ENCODE measurements at regions not wholly inside any gene's neighbourhood (a gene's known extent, or its start where the extent isn't known, plus 50 kb on each side); places are given as distances from the start of the nearest gene placed in this dataset.
"Not testable (repeated sequence)": the region's sequence is repeated elsewhere in the genome, so short reads cannot be mapped to it uniquely, and the experiment has no call there.

DNA sequence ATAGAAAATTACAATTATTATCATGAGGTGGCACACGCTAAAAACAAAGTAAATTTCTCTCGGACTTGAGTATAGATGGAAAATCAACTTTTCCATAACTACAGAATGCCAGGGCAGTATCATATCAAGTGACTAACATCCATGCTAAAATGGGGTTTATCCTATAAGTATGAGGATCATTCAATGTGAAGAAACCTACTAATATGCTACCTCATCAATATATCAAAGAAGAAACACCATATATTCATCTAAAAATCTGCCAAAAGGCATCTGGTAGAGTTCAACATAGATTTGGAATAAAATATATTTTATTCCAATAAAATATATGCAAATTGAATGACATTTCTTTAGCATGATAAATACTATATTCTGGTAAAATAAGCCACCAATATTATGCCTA, 894.4 kb downstream of the MCTP2 start:
- intact Hi-C loops (cut with micrococcal nuclease) = no loop called here

GRCh38 chr15:95127356-95127755, 896.0 kb downstream of the MCTP2 start:
- intact Hi-C loops (cut with micrococcal nuclease) = no loop called here

DNA sequence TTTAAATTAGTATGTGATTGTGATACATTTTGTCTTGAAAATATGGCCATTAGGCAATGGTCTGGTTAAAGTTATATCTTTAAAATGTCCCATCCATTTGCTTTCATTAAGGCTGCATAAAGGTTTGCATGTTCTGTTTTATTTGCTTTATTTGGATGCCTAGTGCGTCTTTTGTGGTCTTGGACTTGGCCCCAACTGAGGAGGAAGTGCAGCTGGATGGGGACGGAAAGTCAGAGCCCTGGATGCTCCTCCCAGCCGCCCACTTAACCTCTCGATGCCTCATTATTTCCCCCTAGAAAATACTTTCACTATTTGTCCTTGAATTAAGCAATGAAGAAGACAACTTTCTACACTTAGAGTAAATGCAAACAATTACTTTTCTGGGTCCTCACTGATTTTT, 898.2 kb downstream of the MCTP2 start:
- intact Hi-C loops (cut with micrococcal nuclease) = no loop called here

DNA sequence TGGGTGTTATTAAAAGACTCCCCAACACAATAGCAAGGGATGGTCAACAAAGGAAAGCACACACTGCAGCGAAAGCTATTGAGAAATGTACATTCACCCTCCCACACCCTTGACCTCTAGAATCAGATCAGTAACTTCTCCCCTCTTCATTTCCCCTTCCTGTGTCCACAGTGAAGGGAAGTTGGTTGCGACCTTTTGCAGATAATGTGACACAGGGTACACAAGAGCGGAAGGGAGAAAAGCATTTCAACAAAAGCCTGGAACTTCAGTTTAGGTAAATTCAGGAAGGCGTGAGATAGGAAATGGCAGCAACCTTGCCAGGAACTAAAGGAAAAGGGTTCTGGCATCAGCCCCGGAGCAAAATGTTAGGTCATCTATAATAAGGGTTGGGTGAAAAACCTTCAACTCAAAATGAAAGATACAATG, 899.8 kb downstream of the MCTP2 start:
- intact Hi-C loops (cut with micrococcal nuclease) = no loop called here

DNA sequence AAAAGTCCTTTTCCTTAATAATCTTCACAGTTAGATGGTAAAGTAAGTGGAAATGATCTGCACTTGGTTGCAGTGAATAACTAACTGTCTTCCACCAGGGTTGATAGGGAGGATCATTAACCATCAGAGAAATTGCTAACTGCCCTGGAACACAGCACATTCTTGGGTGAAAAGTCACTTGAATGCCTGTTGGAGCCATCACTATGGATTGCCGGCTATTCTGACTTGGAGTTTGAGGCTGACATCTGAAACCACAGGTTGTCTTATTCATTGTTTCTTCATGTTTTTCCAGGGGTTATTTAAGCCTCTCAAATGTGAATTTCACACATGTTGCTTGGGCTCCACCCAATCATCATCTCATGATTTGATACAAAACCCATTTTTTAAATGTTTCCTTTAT, 901.4 kb downstream of the MCTP2 start:
- intact Hi-C loops (cut with micrococcal nuclease) = no loop called here

DNA sequence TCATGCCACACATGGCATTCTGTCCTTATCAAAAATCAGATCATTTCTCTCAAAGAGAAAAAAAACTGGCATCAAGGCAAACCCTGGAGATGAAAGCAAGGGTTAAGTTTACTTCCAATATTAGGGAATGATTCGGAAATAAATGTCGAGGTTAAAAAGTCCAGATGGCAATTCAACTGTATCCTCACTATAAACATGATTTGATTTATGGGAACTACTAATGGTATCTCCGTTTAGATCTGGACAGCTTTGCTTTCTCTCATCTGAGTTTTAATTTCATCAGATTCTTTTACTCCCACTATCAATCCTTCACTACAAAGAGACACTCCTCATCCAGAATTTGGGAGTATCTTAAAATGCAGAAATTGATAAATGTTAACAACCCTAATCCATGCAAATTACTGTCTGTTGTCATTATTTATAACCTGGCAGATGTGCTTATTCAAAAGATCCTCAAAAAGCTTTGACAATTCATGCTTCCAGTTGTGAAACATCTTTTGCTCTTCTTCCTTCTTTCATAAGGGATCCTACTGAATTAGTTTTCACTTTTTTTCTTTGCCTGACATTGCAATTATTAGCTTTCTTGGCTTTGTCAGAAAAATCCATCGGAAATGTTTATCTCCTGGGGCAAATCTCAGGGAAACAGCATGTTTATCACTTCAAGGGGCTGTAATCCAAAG, 903.2 kb downstream of the MCTP2 start:
- intact Hi-C loops (cut with micrococcal nuclease) = no loop called here

GRCh38 chr15:95138604-95139270, 907.4 kb downstream of the MCTP2 start:
- intact Hi-C loops (cut with micrococcal nuclease) = no loop called here

DNA sequence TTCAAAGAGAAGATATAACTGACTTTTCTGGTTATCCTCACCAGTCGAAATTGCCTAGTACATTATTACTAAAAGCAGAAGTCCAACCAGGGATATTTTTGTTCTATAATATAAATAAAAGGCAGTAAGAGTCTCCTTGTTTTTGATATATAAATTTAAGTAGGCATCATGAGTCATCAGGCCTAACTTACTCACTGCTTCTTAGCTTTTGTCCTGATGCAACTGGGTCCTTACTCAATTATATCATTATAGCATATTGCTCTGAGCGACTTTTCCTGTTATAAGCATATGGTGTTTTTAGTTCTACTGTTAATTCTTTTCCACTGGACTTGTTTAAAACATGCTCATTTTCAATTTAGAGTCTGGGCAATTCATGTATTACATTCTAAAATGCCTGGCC, 910.1 kb downstream of the MCTP2 start:
- intact Hi-C loops (cut with micrococcal nuclease) = no loop called here

- intact Hi-C loops (cut with micrococcal nuclease) = no loop called here
These were observed 911.2 kb downstream of the MCTP2 start for GRCh38 chr15:95142531-95142930.

DNA sequence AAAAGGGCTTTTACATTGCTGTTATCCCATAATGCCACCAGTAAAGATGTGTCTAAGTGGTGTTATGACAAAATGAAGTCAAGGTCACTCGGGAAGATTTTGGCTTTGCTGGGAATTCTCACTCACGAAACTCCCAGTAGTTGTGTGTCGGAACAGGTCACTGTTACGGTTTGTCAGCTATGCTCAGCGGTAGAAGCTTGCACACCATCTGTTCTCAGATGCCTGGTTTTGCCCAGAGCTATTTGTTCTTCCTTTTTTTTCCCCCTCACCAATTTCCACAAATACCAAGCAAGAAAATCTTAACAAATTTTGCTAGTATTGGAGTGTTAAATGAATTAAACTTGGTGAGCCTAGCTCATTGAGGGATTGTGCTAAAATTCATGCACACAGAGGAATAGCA, 915.1 kb downstream of the MCTP2 start:
- intact Hi-C loops (cut with micrococcal nuclease) = no loop called here

DNA sequence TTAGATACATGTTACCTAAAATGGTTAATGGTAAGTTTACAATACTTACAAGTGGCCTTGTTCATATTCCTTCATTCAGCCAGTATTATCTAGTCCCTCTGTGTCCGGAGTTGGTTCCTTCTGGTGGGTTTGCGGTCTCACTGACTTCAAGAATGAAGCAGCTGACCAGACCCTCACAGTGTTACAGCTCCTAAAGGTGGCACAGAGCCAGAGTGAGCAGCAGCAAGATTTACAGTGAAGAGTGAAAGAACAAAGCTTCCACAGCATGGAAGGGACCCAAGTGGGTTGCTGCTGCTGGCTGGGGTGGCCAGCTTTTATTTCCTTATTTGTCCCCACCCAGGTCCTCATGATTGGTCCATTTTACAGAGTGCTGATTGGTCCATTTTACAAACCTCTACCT, 916.8 kb downstream of the MCTP2 start:
- intact Hi-C loops (cut with micrococcal nuclease) = no loop called here

DNA sequence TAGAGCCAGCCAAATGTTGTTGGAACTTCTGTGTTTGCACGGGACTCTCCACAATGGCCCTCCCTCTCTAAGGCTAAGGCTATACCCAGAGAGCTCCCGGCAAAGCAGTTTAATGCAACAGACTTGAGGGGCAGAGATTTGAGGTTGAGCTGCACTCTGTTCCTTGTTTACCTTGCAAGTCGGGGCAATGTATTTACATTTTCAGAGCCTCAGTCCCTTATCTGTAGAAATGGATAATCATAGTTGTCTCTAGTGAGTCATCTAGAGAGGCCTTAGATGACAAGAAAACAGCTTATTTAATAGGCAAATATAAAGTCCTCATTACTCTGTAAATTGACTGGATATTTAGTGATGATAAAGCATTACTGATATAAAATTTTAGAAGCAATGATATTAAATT, 917.7 kb downstream of the MCTP2 start:
- intact Hi-C loops (cut with micrococcal nuclease) = no loop called here

DNA sequence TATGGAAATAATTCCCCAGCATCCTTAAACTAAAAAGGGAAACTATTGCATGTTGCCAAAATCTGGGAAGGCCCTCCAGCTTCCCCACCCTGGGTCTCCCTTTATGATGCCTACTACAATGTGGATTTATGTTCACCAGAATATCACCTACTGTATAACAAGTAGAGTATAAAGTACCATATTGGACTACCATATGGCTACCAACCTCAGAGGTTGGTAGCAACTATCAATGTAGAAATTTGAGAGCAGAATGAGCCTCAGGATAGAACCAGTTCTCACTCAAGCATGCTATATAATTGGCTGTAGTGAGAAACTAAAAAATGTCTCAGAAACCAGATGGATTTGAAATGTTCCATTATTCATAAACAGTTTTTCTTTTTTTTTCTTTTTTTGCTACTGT, 918.4 kb downstream of the MCTP2 start:
- intact Hi-C loops (cut with micrococcal nuclease) = no loop called here

- intact Hi-C loops (cut with micrococcal nuclease) = no loop called here
These were observed 919.1 kb downstream of the MCTP2 start for GRCh38 chr15:95150466-95150865.

DNA sequence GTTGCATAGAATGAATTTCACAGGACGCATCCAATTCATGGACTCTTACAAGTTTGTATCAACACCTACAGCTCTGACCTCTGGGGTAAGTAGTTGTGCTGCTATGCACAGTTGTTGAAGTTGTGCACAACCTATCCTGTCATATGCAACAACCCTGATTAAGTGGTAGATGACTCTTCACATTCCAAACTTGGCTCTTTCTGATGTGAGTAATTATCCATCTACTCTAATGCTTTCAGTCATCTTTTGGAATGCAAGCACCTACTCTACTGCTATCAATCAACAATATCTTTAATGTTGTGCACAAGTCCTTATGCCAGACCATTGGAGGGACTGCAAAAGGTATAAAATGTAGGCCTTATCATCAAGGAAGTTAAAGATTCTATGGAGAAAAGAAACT, 921.4 kb downstream of the MCTP2 start:
- intact Hi-C loops (cut with micrococcal nuclease) = no loop called here

DNA sequence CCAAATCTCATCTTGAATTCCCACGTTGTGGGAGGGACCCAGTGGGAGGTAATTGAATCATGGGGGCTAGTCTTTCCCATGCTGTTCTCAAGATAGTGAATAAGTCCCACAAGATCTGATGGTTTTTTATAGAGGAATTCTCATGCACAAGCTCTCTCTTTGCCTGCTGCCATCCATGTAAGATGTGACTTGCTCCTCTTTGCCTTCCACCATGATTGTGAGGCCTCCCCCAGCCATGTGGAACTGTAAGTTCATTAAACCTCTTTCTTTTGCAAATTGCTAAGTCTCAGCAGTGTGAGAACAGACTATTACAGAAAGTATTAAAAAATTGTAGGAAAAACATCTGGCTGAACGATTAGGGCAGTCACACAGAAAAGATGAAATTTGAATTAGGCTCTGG, 921.8 kb downstream of the MCTP2 start:
- intact Hi-C loops (cut with micrococcal nuclease) = not testable (repeated sequence)

GRCh38 chr15:95160316-95160715, 929.0 kb downstream of the MCTP2 start:
- intact Hi-C loops (cut with micrococcal nuclease) = no loop called here

GRCh38 chr15:95162069-95162468, 930.7 kb downstream of the MCTP2 start:
- intact Hi-C loops (cut with micrococcal nuclease) = no loop called here

DNA sequence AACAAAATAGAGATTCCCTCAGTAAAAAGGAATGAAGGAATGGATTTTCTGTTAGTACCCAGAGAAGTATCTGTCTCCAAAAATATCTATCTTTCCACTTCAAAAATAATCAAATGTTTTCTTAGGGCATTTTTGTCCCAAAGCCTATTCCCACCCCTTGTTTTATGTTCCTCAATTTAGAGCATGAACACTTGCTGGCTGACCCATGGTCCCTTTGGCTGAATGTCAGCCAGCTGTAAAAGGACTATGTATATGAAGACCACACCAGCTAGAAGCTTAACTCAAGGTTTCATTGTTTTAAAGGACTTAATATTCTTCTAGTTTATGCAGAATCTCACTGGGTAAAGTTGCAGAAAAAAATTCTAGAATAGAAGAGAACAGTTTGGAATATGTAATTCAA, 931.2 kb downstream of the MCTP2 start:
- intact Hi-C loops (cut with micrococcal nuclease) = no loop called here

GRCh38 chr15:95162967-95163531, 931.7 kb downstream of the MCTP2 start:
- intact Hi-C loops (cut with micrococcal nuclease) = no loop called here

- intact Hi-C loops (cut with micrococcal nuclease) = no loop called here
These were observed 936.8 kb downstream of the MCTP2 start for GRCh38 chr15:95168152-95168551.

DNA sequence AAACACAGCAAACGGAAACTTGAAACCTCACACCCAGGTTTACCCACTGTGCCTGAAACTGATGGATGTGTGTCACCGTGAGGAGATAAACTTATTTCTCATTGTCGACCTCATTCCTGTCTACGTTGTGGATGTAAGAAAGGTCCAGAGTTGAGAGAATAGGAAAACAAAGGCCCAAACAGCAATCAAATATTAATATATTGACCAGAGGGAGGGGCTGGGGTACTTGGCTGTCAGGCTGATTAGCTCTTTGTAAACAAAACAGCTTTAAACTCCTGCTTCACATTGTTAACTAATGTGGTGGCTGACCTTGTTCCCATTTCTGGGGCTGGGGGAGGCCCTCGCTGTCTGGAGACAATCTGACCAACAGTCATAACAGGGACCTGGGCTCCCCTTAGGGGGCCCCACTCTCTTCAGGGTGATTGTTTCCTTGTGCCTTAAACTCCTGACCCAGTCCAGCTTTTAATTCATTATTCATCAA, 937.6 kb downstream of the MCTP2 start:
- intact Hi-C loops (cut with micrococcal nuclease) = no loop called here
